ENCODE measurements at regions not wholly inside any gene's neighbourhood (a gene's known extent, or its start where the extent isn't known, plus 50 kb on each side); places are given as distances from the start of the nearest gene placed in this dataset.

GRCh38 chr14:66092206-66092605 lies 394.0 kb upstream of the CCDC196 start:
- no peaks in the 10 kb centered on the region for H3K36me3 ChIP-seq (replicated peaks; ENCODE audit: low read depth, low read length)
- no peaks in the 10 kb centered on the region for H4K20me1 ChIP-seq (ENCODE audit: insufficient read depth, low read length)

DNA sequence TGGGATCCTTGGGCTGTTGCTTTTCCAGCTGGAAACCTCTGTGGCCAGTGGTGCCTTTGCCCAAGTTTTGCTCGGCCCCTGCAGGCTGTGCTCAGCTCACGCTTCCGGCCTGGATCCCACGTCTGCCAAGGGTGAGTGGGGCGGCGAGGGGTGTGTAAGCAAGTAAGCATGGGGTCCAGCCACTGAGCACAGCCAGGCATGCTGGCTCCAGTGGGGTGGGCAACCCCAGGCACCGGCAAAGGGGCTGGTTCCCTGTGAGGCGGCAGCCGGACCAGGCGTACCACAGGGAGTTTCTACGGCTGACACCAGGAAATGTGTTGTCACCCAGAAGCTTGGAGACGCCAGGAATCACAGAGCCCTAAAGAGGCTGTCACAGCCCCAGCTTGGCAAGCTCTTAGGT lies 393.4 kb upstream of the CCDC196 start:
- Histone ChIP-seq H4K20me1 (ENCODE audit: insufficient read depth, low read length) (no peaks in the 10 kb centered on the region), H3K4me1 (ENCODE audit: low read length) (no peaks in the 10 kb centered on the region), H3K27ac (ENCODE audit: low read length) (no peak overlapping the region), H3K27me3 (ENCODE audit: low read depth, low read length) (peaks cover 15% of the 10 kb centered on the region), H3K9ac (ENCODE audit: low read length) (no peak overlapping the region), H3K79me2 (ENCODE audit: low read length) (no peaks in the 10 kb centered on the region), H3K4me2 (ENCODE audit: low read length) (no peak overlapping the region), H3K4me3 (ENCODE audit: low read length) (no peak overlapping the region), H3K9me3 (ENCODE audit: insufficient read depth, low read length) (no peaks in the 10 kb centered on the region), H2AFZ (ENCODE audit: low read depth, low read length) (no peak overlapping the region), H3K36me3 (replicated peaks; ENCODE audit: low read depth, low read length) (no peaks in the 10 kb centered on the region)
- TF ChIP-seq CTCF (IDR thresholded peaks at IDR 0.05; ENCODE audit: low read depth, low read length) (no peak), EZH2phosphoT487 (IDR thresholded peaks at IDR 0.05; ENCODE audit: low read depth) (no peak)

More at GRCh38 chr14:66092206-66092605, 394.0 kb upstream of the CCDC196 start:
- no peak for TF ChIP-seq EZH2phosphoT487 (IDR thresholded peaks at IDR 0.05; ENCODE audit: low read depth)
- TF ChIP-seq CTCF (IDR thresholded peaks at IDR 0.05; ENCODE audit: low read depth, low read length), result no peak
- Histone ChIP-seq H3K9me3 (ENCODE audit: insufficient read depth, low read length) (no peaks in the 10 kb centered on the region), H3K4me1 (ENCODE audit: low read length) (no peaks in the 10 kb centered on the region), H3K79me2 (ENCODE audit: low read length) (no peaks in the 10 kb centered on the region), H3K27me3 (ENCODE audit: low read depth, low read length) (peaks cover 14% of the 10 kb centered on the region), H3K4me2 (ENCODE audit: low read length) (no peak overlapping the region), H3K27ac (ENCODE audit: low read length) (no peak overlapping the region), H3K9ac (ENCODE audit: low read length) (no peak overlapping the region), H3K4me3 (ENCODE audit: low read length) (no peak overlapping the region), H2AFZ (ENCODE audit: low read depth, low read length) (no peak overlapping the region)

DNA sequence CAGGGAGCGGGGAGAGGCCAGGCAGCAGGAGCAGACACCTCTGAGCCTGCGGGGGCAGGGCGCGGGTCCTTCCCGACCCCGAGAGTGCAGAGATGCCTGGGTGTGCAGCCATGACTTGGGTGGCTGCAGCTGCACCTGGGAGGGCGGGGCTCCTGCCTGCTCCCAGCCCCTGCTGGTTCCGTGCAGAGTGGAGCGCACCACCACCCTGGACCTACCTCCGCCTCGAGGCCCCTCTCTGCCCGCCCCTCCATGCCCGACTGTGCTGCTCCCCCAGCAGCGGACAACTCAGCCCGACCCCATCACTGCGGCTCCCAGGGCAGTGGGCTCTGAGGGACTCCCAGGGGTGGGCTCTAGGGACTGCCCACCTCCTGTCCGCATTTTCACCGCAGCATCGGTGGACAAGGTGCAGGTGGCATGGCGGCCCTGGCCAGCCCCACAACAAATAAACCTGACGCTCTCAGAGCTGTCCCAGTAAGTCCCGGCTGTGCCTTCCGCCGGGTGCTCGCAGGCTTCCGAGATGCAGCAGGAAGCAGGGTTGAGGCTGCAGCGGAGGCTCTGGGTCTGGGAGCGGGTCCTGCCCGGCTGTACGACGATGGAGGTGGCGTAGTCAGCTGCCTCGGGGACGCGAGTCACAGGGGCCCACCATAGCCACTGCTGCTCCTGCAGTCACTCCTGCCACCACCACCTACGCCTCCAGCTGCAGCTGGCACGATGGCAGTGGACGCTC lies 392.0 kb upstream of the CCDC196 start:
- Histone ChIP-seq H3K27ac (ENCODE audit: low read length) (no peak overlapping the region), H3K4me2 (ENCODE audit: low read length) (no peak overlapping the region), H2AFZ (ENCODE audit: low read depth, low read length) (no peak overlapping the region), H3K9ac (ENCODE audit: low read length) (no peak overlapping the region), H3K27me3 (ENCODE audit: low read depth, low read length) (peaks cover 22% of the 10 kb centered on the region), H3K36me3 (replicated peaks; ENCODE audit: low read depth, low read length) (no peaks in the 10 kb centered on the region), H4K20me1 (ENCODE audit: insufficient read depth, low read length) (no peaks in the 10 kb centered on the region), H3K9me3 (ENCODE audit: insufficient read depth, low read length) (no peaks in the 10 kb centered on the region), H3K4me1 (ENCODE audit: low read length) (no peaks in the 10 kb centered on the region), H3K79me2 (ENCODE audit: low read length) (no peaks in the 10 kb centered on the region), H3K4me3 (ENCODE audit: low read length) (no peak overlapping the region)
- TF ChIP-seq CTCF (IDR thresholded peaks at IDR 0.05; ENCODE audit: low read depth, low read length) (no peak), EZH2phosphoT487 (IDR thresholded peaks at IDR 0.05; ENCODE audit: low read depth) (no peak)

DNA sequence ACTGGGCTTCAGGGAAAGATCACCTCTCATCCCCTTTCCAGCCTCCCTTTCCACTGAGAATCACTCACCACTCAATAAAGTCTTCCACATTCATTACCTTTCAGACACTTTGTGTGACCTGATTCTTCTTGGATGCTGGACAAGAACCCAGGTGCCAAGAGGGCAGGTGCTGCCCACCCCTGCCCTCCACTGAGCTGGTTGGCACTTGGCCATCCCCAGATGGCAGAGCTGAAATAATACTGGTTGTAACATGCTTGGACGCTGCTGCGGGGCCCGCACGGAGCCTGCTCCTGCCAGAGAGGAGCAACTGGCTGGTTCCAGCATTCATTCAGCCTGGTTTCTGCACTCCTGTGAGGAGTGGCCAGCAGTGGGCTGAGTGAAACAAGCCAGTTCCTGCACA lies 386.7 kb upstream of the CCDC196 start:
- Histone ChIP-seq H2AFZ (ENCODE audit: low read depth, low read length) (no peak overlapping the region), H3K27me3 (ENCODE audit: low read depth, low read length) (peaks cover 40% of the 10 kb centered on the region), H3K4me3 (ENCODE audit: low read length) (no peak overlapping the region), H3K4me1 (ENCODE audit: low read length) (peaks cover 10% of the 10 kb centered on the region), H3K36me3 (replicated peaks; ENCODE audit: low read depth, low read length) (no peaks in the 10 kb centered on the region), H3K9ac (ENCODE audit: low read length) (no peak overlapping the region), H3K4me2 (ENCODE audit: low read length) (0 out of 2 replicates have a peak overlapping the region, but pooled peaks have one; percentile 12), H3K9me3 (ENCODE audit: insufficient read depth, low read length) (no peaks in the 10 kb centered on the region), H3K27ac (ENCODE audit: low read length) (no peak overlapping the region), H4K20me1 (ENCODE audit: insufficient read depth, low read length) (no peaks in the 10 kb centered on the region), H3K79me2 (ENCODE audit: low read length) (no peaks in the 10 kb centered on the region)
- TF ChIP-seq EZH2phosphoT487 (IDR thresholded peaks at IDR 0.05; ENCODE audit: low read depth), result no peak
- no peak for TF ChIP-seq CTCF (IDR thresholded peaks at IDR 0.05; ENCODE audit: low read depth, low read length)
